Fibroblast of mammary gland (primary cell): ENCODE measurements at regions not wholly inside any gene's neighbourhood (a gene's known extent, or its start where the extent isn't known, plus 50 kb on each side); places are given as distances from the start of the nearest gene placed in this dataset.
"Not testable (repeated sequence)": the region's sequence is repeated elsewhere in the genome, so short reads cannot be mapped to it uniquely, and the experiment has no call there.

Experiments
- DNase-seq: peaks from one replicate; pipeline ENCODE4 v3.0.0-alpha.2; 2010; ENCODE audit warnings: low read depth
- H3K4me3 ChIP-seq: 2 replicates; pipeline ENCODE4 v1.5.1; 2011; ENCODE audit warnings: low read depth, mild to moderate bottlenecking, low read length, moderate library complexity; ENCODE audit not compliant: control insufficient read depth
- TF ChIP-seq, protein P1 (sequence below): conservative IDR thresholded peaks from 2 replicates; pipeline ENCODE4 v1.5.1; 2011; ENCODE audit warnings: low read depth, low read length, inconsistent platforms; ENCODE audit not compliant: control insufficient read depth, insufficient read depth

DNA sequence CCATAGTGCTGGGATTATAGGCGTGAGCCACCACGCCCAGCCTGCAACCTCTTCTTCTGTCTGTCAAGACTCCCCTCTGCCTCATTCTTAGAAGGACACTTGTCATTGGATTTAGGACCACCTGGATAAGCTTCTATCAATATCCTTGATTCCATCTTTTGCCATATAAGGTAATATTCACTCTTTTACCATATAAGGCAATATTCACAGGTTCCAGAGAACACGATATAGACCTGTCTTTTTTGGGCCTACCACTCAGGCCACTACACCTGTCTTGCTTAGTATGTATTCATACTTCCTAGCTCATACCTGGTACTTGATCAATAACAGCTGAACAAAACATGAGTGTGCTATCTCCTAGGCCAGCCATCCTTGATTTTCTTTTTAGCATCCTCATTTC lies 149.2 kb upstream of the TOX3 start:
- no peak for DNase-seq
- no peak overlapping the region for H3K4me3 ChIP-seq
- TF ChIP-seq, protein P1, sequence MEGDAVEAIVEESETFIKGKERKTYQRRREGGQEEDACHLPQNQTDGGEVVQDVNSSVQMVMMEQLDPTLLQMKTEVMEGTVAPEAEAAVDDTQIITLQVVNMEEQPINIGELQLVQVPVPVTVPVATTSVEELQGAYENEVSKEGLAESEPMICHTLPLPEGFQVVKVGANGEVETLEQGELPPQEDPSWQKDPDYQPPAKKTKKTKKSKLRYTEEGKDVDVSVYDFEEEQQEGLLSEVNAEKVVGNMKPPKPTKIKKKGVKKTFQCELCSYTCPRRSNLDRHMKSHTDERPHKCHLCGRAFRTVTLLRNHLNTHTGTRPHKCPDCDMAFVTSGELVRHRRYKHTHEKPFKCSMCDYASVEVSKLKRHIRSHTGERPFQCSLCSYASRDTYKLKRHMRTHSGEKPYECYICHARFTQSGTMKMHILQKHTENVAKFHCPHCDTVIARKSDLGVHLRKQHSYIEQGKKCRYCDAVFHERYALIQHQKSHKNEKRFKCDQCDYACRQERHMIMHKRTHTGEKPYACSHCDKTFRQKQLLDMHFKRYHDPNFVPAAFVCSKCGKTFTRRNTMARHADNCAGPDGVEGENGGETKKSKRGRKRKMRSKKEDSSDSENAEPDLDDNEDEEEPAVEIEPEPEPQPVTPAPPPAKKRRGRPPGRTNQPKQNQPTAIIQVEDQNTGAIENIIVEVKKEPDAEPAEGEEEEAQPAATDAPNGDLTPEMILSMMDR, result no peak

DNA sequence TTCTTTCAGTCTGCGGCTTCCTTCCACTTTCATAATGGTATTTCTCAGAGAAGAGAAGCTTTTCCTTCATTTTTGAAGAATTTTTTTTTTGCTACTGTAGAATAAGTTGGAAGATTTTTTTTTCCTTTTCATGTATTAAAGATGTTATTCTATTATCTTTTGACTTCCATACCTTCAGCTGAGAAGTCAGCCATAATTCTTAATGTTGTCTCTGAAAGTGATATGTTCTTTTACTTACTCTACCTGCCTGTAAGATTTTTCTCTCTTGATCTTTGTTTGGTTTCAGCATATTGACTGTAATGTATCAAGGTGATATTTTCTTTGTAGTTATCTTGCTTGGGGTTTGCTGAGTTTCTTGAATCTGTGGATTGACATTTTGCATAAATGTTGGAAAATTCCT lies 143.5 kb upstream of the TOX3 start:
- DNase-seq, result no peak
- H3K4me3 ChIP-seq, result no peak overlapping the region
- TF ChIP-seq, protein P1, result no peak

DNA sequence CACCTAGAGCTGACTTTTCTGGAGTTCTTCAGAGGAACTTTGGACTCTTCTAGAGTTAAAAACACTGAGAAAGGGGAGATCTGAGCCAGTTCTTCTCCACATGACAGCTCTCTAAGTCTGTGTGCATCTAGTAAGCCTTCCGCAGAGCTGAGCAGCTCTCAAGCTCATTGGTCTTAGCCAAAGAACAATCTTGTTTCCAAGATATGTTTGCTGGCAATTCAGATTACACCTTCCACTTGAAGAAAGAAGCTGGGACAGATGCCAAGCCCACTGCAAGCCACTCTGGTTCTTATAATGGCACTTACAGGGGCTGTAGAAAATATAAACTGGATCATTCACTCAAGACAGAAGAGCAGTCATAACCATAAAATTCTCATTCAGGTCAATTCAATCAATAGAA lies 134.1 kb upstream of the TOX3 start:
- no peak overlapping the region for H3K4me3 ChIP-seq
- DNase-seq, result no peak
- TF ChIP-seq, protein P1, result no peak

DNA sequence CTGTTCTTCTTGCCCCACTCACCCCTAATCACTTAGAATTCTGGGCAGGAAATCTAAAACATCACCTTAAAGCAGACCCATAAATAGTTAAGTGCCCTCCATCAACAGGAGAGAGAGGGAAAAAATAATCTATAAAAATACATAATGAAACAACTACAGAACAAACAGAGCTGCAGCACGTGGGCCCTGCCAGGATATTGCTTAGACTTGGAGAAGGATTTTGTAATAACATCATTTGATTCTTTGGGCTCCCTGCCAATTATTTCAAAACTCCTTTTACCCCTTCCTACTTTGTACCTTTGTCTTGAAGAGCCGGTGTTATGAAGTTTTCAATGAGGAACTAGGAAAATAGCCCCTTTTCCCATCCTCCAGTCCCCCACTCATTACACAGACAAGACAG lies 130.6 kb upstream of the TOX3 start:
- TF ChIP-seq, protein P1, result no peak
- H3K4me3 ChIP-seq, result no peak overlapping the region
- no peak for DNase-seq

DNA sequence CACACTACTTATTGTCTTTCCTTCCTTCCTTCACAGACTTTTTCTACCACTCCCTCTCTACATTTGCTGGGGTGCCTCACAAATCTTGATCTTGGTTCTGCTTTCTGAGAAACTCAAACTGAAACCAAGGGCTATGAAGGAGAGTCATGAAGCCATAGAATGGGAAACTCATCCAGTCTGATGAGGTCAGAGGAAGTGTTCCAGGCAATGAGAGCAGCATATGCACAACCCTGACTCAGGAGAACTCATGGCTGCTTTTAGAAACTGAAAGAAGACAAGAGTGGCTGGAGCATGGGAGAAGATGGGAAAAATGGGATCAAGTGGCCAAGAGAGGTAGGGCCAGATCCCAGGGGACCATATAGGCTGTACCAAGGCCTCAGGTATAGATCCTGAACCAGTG lies 130.0 kb upstream of the TOX3 start:
- TF ChIP-seq, protein P1, result no peak
- no peak for DNase-seq
- H3K4me3 ChIP-seq, result no peak overlapping the region

DNA sequence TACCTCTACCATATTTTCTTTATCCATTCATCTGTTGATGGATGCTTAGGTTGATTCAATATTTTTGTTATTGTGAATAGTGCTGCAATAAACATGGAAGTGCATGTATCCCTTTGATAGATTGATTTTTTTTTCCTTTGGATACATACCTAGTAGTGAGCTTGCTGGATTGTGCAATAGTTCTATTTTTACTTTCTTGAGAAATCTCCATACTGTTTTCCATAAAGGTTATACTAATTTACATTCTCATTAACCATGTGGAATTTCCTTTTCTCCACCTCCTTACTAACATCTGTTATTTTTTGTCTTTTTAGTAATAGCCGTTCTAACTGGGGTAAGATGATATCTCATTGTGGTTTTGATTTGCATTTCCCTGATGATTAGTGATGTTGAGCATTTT lies 124.6 kb upstream of the TOX3 start:
- no peak for DNase-seq
- no peak overlapping the region for H3K4me3 ChIP-seq
- TF ChIP-seq, protein P1, result no peak

DNA sequence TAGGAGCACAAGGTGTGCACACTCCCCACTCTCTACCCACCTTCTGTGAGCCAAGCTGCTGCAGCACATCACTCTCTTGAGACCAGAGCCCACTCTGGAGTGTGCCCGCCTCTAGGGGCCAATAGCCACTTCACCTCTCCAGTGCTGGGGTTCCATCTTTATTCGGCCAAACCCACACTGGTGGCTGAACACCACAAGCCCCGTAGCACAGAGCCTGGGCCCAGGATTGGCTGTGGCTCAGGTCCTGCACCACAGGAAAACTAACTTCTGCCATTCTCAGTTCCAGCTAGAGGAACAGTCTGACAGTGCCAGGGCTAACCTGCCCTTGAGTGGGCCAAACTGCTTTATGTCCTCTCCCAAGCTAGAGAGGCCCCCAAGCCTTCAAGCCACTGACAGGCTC lies 111.0 kb upstream of the TOX3 start:
- no peak for DNase-seq
- no peak overlapping the region for H3K4me3 ChIP-seq
- TF ChIP-seq, protein P1, result no peak

DNA sequence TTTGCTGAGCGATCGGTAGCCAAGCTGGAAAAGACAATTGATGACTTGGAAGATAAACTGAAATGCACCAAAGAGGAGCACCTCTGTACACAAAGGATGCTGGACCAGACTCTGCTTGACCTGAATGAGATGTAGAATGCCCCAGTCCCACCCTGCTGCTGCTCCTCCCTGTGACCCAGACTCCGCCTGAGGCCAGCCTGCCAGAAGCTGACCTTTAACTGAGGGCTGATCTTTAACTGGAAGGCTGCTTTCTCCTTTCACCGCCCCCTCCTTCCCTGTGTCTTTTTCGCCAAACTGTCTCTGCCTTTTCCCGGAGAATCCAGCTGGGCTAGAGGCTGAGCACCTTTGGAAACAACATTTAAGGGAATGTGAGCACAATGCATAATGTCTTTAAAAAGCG lies 109.0 kb upstream of the TOX3 start:
- not testable (repeated sequence) for H3K4me3 ChIP-seq, DNase-seq

DNA sequence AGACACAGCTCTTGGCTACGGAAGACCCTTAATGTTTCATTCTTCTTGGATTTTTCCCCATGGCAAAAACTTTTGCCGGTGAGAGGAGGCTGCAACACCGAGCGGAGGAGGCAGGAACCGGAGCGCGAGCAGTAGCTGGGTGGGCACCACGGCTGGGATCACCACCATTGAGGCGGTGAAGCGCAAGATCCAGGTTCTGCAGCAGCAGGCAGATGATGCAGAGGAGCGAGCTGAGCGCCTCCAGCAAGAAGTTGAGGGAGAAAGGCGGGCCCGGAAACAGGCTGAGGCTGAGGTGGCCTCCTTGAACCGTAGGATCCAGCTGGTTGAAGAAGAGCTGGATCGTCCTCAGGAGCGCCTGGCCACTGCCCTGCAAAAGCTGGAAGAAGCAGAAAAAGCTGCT lies 108.2 kb upstream of the TOX3 start:
- H3K4me3 ChIP-seq, DNase-seq: not testable (repeated sequence)
